Panc1 (cell line): ENCODE measurements at regions not wholly inside any gene's neighbourhood (a gene's known extent, or its start where the extent isn't known, plus 50 kb on each side); places are given as distances from the start of the nearest gene placed in this dataset.

ENCODE experiments used
- ATAC-seq: fragments of 200-7000 bp; cut with Tn5 transposase; 2 replicates; pipeline ENCODE4 v1.9.1; 2020; ENCODE audit warnings: mild to moderate bottlenecking, moderate library complexity
- BruUV-seq: library from RNA; stranded (reverse); fragments of 400-500 nt; replicated peaks from 2 replicates; lab custom pipeline; 2021; lab: Mats Ljungman, UMichigan
- CTCF ChIA-PET: fragments of 300-600 bp; sonication (Branson Sonifier 250); formaldehyde crosslinking; loops from one replicate; lab custom pipeline; 2022; ENCODE audit warnings: antibody characterized with exemption; lab: Charles Lee
- POLR2A ChIA-PET: fragments of 300-600 bp; sonication (Branson Sonifier 250); formaldehyde crosslinking; loops from one replicate; lab custom pipeline; 2022; ENCODE audit warnings: antibody characterized with exemption; lab: Charles Lee
- DNase-seq: peaks from one replicate; pipeline ENCODE4 v3.0.0-alpha.2; 2010; ENCODE audit warnings: low read depth, low spot score
- H3K27ac ChIP-seq: 2 replicates; pipeline ENCODE4 v1.5.1; 2011; ENCODE audit warnings: mild to moderate bottlenecking, low read length, inconsistent platforms
- H3K27me3 ChIP-seq: fragments of 200-500 bp; sonication (Bioruptor generic); 2 replicates; pipeline ENCODE4 v1.6.0; 2014; ENCODE audit warnings: low read length, inconsistent platforms; ENCODE audit not compliant: control insufficient read depth, insufficient read depth
- H3K36me3 ChIP-seq: fragments of 200-500 bp; sonication (Bioruptor generic); 2 replicates; pipeline ENCODE4 v1.5.1; 2014; ENCODE audit warnings: inconsistent platforms, mild to moderate bottlenecking, low read length, moderate library complexity; ENCODE audit not compliant: control insufficient read depth, insufficient read depth
- H3K4me1 ChIP-seq: 2 replicates; pipeline ENCODE4 v1.5.1; 2011; ENCODE audit warnings: inconsistent platforms, mild to moderate bottlenecking, low read length, moderate library complexity; ENCODE audit not compliant: control insufficient read depth, insufficient read depth
- H3K4me3 ChIP-seq, 2 experiments: 2 replicates each; pipeline ENCODE4 v1.5.1; 2011 to 2012; ENCODE audit warnings: low read depth in 2 of 2, low read length in 2 of 2, mild to moderate bottlenecking in 2 of 2, inconsistent platforms in 1 of 2, moderate library complexity in 1 of 2
- H3K9me3 ChIP-seq: fragments of 200-500 bp; sonication (Bioruptor generic); 2 replicates; pipeline ENCODE4 v1.5.1; 2014; ENCODE audit warnings: low read depth, mild to moderate bottlenecking, inconsistent platforms, low read length, moderate library complexity; ENCODE audit not compliant: control insufficient read depth, insufficient read depth
- CTCF ChIP-seq: fragments of 450-650 bp; IDR thresholded peaks from 2 replicates; pipeline ENCODE4 v1.5.1; 2017; ENCODE audit warnings: mild to moderate bottlenecking
- POLR2AphosphoS5 ChIP-seq: IDR thresholded peaks from 2 replicates; pipeline ENCODE4 v1.6.1; 2012; ENCODE audit warnings: mild to moderate bottlenecking, low read depth, low read length, moderate library complexity
- REST ChIP-seq, 2 experiments: IDR thresholded peaks; 2 replicates each; pipeline ENCODE4 v1.6.1; 2011 to 2012; ENCODE audit warnings: low read depth in 2 of 2, control low read depth in 1 of 2, low read length in 1 of 2, mild to moderate bottlenecking in 1 of 2, moderate library complexity in 1 of 2; ENCODE audit not compliant: insufficient read depth in 1 of 2
- SIN3A ChIP-seq: IDR thresholded peaks from 2 replicates; pipeline ENCODE4 v1.6.1; 2012; ENCODE audit warnings: low read depth, mild to moderate bottlenecking, low read length, moderate library complexity, borderline replicate concordance; ENCODE audit not compliant: insufficient read depth
- TCF7L2 ChIP-seq: IDR thresholded peaks from 2 replicates; pipeline ENCODE4 v1.6.1; 2011; ENCODE audit warnings: mild to moderate bottlenecking, low read depth, low read length, inconsistent platforms
- in situ Hi-C: cut with HindIII; loops from 2 replicates; pipeline ENCODE4 v1.10.0; 2016; ENCODE audit warnings: low sequenced_read_pairs, low pct_unique_long_range_greater_than_20kb
- intact Hi-C: fragments of 100-400 bp; cut with micrococcal nuclease; formaldehyde crosslinking; loops from one replicate; pipeline ENCODE4 v1.10.0; 2022; ENCODE audit not compliant: unreplicated experiment

- TF ChIP-seq CTCF (no peak), TCF7L2 (no peak), REST (IDR thresholded peaks at IDR 0.05; ENCODE audit: insufficient read depth in 1 of 2, low read depth in 2 of 2, low read length in 1 of 2) (no peak), SIN3A (no peak), POLR2AphosphoS5 (no peak)
- no TSS peak for BruUV-seq
- Histone ChIP-seq H3K36me3 (no peaks in the 10 kb centered on the region), H3K9me3 (no peaks in the 10 kb centered on the region), H3K4me3 (no peak overlapping the region), H3K27me3 (no peaks in the 10 kb centered on the region), H3K27ac (no peak overlapping the region), H3K4me1 (no peaks in the 10 kb centered on the region)
- no peak for ATAC-seq
- intact Hi-C loops (no loop called here), in situ Hi-C loops (no loop called here)
- DNase-seq = no peak
- ChIA-PET CTCF (interaction anchor here (0.6 kb wide), 1 partner anchor 339 kb away, joined by 3 read pairs; the partner anchor contains the start of gene MN1), POLR2A (no interaction called here)
Observed at GRCh38 chr22:27462190-27462589, 339.4 kb downstream of the MN1 start.

- no TSS peak for BruUV-seq
- in situ Hi-C loops (no loop called here), intact Hi-C loops (no loop called here)
- POLR2A ChIA-PET = no interaction called here
- Histone ChIP-seq H3K4me1 (no peaks in the 10 kb centered on the region), H3K4me3 (no peak overlapping the region), H3K9me3 (no peaks in the 10 kb centered on the region), H3K27me3 (no peaks in the 10 kb centered on the region), H3K27ac (no peak overlapping the region), H3K36me3 (no peaks in the 10 kb centered on the region)
- ATAC-seq (no peak), DNase-seq (no peak)
- CTCF ChIA-PET = no interaction called here
- TF ChIP-seq REST (IDR thresholded peaks at IDR 0.05; ENCODE audit: insufficient read depth in 1 of 2, low read depth in 2 of 2, low read length in 1 of 2) = no peak
- TF ChIP-seq TCF7L2 = no peak
- no peak for TF ChIP-seq SIN3A
- no peak for TF ChIP-seq POLR2AphosphoS5
- TF ChIP-seq CTCF = no peak
Observed at GRCh38 chr22:27463121-27463660, 338.4 kb downstream of the MN1 start.
